ENCODE measurements at regions not wholly inside any gene's neighbourhood (a gene's known extent, or its start where the extent isn't known, plus 50 kb on each side); places are given as distances from the start of the nearest gene placed in this dataset.
"Not testable (repeated sequence)": the region's sequence is repeated elsewhere in the genome, so short reads cannot be mapped to it uniquely, and the experiment has no call there.

- TF ChIP-seq POLR2A, TAF1, POLR2AphosphoS5, SPI1 (IDR thresholded peaks at IDR 0.05; ENCODE audit: low read depth, low read length): not testable (repeated sequence)
Observed at GRCh38 chr2:111320264-111320663, 199.6 kb downstream of the BCL2L11 start.

Measured in GM12891 (cell line).